HFFc6 (cell line): ENCODE measurements at regions not wholly inside any gene's neighbourhood (a gene's known extent, or its start where the extent isn't known, plus 50 kb on each side); places are given as distances from the start of the nearest gene placed in this dataset.

Source experiments
- DNase-seq: peaks from one replicate; pipeline ENCODE4 v3.0.0-alpha.2; 2018
- H3K27ac Mint-ChIP-seq: 2 replicates; pipeline ENCODE4 v1.8.0; 2020; ENCODE audit warnings: mild to moderate bottlenecking, mixed read lengths
- H3K27me3 Mint-ChIP-seq: 2 replicates; pipeline ENCODE4 v1.8.0; 2021; ENCODE audit warnings: mild to moderate bottlenecking, moderate library complexity, mixed read lengths; ENCODE audit not compliant: insufficient read depth
- H3K36me3 Mint-ChIP-seq: 2 replicates; pipeline ENCODE4 v1.8.0; 2021; ENCODE audit warnings: low read depth, mixed read lengths
- H3K4me1 Mint-ChIP-seq: 2 replicates; pipeline ENCODE4 v1.8.0; 2020; ENCODE audit warnings: low read depth, mixed read lengths
- H3K4me3 Mint-ChIP-seq: 2 replicates; pipeline ENCODE4 v1.8.0; 2020; ENCODE audit warnings: mild to moderate bottlenecking, moderate library complexity, mixed read lengths
- H3K9me3 Mint-ChIP-seq: 2 replicates; pipeline ENCODE4 v1.8.0; 2020; ENCODE audit warnings: mild to moderate bottlenecking, mixed read lengths
- CTCF ChIP-seq: fragments of 200-600 bp; sonication (generic); IDR thresholded peaks from 2 replicates; pipeline ENCODE4 v1.5.0; 2021; ENCODE audit warnings: antibody characterized with exemption, mild to moderate bottlenecking

DNA sequence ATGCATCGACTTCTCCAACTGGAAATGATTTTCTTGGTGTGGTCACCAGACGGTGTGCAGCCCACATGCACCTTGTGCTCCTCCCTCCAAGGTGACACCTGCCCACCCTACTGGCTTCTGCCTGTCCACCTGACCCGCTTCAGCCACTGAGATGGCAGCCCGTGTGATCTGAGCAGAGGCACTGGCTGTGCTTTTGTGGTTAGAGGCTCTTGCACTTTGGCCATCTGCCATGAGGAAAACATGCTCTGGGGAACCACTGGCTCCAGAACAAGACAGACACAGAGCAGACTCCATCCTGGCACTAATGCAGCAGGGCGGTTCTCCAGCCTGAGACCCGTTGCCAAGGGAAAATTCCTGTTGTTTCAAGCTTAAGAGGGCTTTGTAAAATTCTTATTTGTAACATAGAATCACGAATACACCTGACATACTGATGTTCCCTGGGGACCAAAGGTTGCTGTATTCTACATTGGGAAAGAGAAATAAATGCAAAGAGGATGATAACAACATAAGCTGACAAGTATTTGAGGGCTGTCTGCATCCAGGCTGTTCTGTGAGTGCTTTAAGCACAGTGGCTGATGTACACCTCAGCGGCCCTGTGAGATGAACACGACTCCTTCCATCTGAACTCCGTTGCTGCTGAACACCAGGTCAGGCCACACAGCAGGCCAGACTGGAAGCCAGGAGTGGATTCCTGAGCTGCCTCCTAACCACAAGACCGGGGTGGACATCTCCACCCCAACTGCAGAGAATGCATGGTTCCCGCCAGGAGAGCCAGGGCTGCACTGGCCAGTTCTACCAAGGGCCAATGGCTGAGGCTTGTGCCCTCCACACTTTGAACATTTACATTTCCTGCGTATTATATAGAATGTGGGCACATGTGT, 820.4 kb downstream of the GALR1 start:
- no peaks in the 10 kb centered on the region for H3K27me3 Mint-ChIP-seq
- peaks cover 7% of the 10 kb centered on the region; the same call in 1 of the 2 replicates for H3K36me3 Mint-ChIP-seq
- no peak overlapping the region for H3K4me3 Mint-ChIP-seq
- no peak for TF ChIP-seq CTCF
- H3K27ac Mint-ChIP-seq: no peak overlapping the region
- no peak for DNase-seq
- H3K4me1 Mint-ChIP-seq: no peaks in the 10 kb centered on the region
- peaks cover 46% of the 10 kb centered on the region for H3K9me3 Mint-ChIP-seq

DNA sequence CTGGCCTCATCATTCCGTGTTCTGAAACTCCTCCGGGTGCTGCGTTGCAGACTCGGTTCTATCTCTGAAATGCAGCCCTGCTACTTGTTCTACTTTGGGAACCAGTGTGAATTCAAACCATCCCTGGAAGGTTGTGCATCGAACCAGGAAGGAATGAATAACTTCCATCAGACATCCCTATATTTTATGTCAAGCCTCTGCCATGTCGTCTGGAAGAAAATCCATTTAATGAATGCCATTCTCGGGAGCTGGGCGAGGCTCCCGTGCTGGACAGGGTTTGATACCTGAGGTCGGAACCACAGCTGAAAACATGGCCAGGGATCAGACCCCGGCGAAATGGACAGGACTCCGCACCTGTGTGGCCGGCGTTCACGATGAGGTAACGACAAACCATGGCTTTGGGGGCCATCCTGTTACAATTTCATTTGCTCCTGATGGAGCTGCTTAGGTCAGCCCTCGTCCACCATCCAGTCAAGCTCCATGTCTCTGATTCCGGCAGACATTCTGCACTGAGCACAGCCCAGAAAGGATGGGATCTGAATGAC, 821.6 kb downstream of the GALR1 start:
- Mint-ChIP-seq H3K9me3 (peaks cover 44% of the 10 kb centered on the region), H3K36me3 (peaks cover 7% of the 10 kb centered on the region; the same call in 1 of the 2 replicates), H3K4me3 (no peak overlapping the region), H3K27me3 (no peaks in the 10 kb centered on the region), H3K27ac (no peak overlapping the region), H3K4me1 (no peaks in the 10 kb centered on the region)
- no peak for DNase-seq
- no peak for TF ChIP-seq CTCF

- TF ChIP-seq CTCF: no peak
- H3K4me1 Mint-ChIP-seq: no peaks in the 10 kb centered on the region
- H3K4me3 Mint-ChIP-seq: no peak overlapping the region
- H3K27ac Mint-ChIP-seq: no peak overlapping the region
- H3K9me3 Mint-ChIP-seq: peaks cover 42% of the 10 kb centered on the region
- DNase-seq: no peak
- H3K36me3 Mint-ChIP-seq: peaks cover 7% of the 10 kb centered on the region; the same call in 1 of the 2 replicates
- H3K27me3 Mint-ChIP-seq: no peaks in the 10 kb centered on the region
Observed at GRCh38 chr18:78071776-78072175, 822.1 kb downstream of the GALR1 start.

GRCh38 chr18:78072375-78072774, 822.7 kb downstream of the GALR1 start:
- peaks cover 7% of the 10 kb centered on the region; the same call in 1 of the 2 replicates for H3K36me3 Mint-ChIP-seq
- H3K27me3 Mint-ChIP-seq: no peaks in the 10 kb centered on the region
- no peak overlapping the region for H3K4me3 Mint-ChIP-seq
- H3K9me3 Mint-ChIP-seq: peaks cover 42% of the 10 kb centered on the region
- no peak for DNase-seq
- no peak overlapping the region for H3K27ac Mint-ChIP-seq
- TF ChIP-seq CTCF: no peak
- no peaks in the 10 kb centered on the region for H3K4me1 Mint-ChIP-seq

GRCh38 chr18:78073275-78073674, 823.6 kb downstream of the GALR1 start:
- no peak for TF ChIP-seq CTCF
- Mint-ChIP-seq H3K9me3 (peaks cover 42% of the 10 kb centered on the region), H3K4me1 (no peaks in the 10 kb centered on the region), H3K36me3 (peaks cover 7% of the 10 kb centered on the region; the same call in 1 of the 2 replicates), H3K27me3 (no peaks in the 10 kb centered on the region), H3K27ac (no peak overlapping the region), H3K4me3 (no peak overlapping the region)
- no peak for DNase-seq
